ENCODE measurements at regions not wholly inside any gene's neighbourhood (a gene's known extent, or its start where the extent isn't known, plus 50 kb on each side); places are given as distances from the start of the nearest gene placed in this dataset.
A peak's percentile ranks its signal among the peaks of the same experiment; 100 is the strongest.

GRCh38 chr2:122078451-122078850 is 323.0 kb downstream of the TSN start:
- TF ChIP-seq, protein P1, sequence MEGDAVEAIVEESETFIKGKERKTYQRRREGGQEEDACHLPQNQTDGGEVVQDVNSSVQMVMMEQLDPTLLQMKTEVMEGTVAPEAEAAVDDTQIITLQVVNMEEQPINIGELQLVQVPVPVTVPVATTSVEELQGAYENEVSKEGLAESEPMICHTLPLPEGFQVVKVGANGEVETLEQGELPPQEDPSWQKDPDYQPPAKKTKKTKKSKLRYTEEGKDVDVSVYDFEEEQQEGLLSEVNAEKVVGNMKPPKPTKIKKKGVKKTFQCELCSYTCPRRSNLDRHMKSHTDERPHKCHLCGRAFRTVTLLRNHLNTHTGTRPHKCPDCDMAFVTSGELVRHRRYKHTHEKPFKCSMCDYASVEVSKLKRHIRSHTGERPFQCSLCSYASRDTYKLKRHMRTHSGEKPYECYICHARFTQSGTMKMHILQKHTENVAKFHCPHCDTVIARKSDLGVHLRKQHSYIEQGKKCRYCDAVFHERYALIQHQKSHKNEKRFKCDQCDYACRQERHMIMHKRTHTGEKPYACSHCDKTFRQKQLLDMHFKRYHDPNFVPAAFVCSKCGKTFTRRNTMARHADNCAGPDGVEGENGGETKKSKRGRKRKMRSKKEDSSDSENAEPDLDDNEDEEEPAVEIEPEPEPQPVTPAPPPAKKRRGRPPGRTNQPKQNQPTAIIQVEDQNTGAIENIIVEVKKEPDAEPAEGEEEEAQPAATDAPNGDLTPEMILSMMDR (IDR thresholded peaks at IDR 0.05): no peak
- no peaks in the 10 kb centered on the region for H3K36me3 Mint-ChIP-seq (ENCODE audit: unreplicated experiment)
- no peaks in the 10 kb centered on the region for H3K4me1 Mint-ChIP-seq (ENCODE audit: unreplicated experiment)
- H3K27ac Mint-ChIP-seq (ENCODE audit: unreplicated experiment): no peak overlapping the region
- H3K4me3 Mint-ChIP-seq (ENCODE audit: unreplicated experiment): no peak overlapping the region
- H3K27me3 Mint-ChIP-seq (ENCODE audit: unreplicated experiment): peaks cover 3% of the 10 kb centered on the region
- no peaks in the 10 kb centered on the region for H3K9me3 Mint-ChIP-seq (ENCODE audit: unreplicated experiment)
- DNase-seq (ENCODE audit: extremely low spot score, unreplicated experiment): peak; percentile 30

DNA sequence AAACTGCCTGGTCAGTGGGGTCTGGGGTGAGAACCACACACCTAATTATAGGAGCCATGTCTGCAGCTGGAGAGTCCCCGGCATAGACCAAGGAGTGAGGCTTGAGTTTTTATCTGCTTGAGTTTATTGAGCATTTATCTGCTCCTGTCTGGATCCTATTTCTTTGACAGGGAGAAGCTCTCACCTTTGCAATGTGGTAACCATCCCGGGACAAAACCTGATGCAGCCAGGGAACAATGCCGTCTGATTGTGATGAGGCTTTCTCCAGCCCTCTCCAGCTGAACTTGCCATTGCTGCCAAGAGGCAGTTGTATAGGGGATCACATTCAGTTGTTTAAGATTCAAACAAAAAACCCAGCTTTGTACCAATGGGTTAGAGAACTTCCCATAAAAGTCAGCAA is 324.4 kb downstream of the TSN start:
- H3K36me3 Mint-ChIP-seq (ENCODE audit: unreplicated experiment): no peaks in the 10 kb centered on the region
- H3K4me3 Mint-ChIP-seq (ENCODE audit: unreplicated experiment): no peak overlapping the region
- no peaks in the 10 kb centered on the region for H3K9me3 Mint-ChIP-seq (ENCODE audit: unreplicated experiment)
- H3K27me3 Mint-ChIP-seq (ENCODE audit: unreplicated experiment): peaks cover 4% of the 10 kb centered on the region
- no peak for DNase-seq (ENCODE audit: extremely low spot score, unreplicated experiment)
- TF ChIP-seq, protein P1 (IDR thresholded peaks at IDR 0.05): no peak
- H3K27ac Mint-ChIP-seq (ENCODE audit: unreplicated experiment): no peak overlapping the region
- H3K4me1 Mint-ChIP-seq (ENCODE audit: unreplicated experiment): no peaks in the 10 kb centered on the region

DNA sequence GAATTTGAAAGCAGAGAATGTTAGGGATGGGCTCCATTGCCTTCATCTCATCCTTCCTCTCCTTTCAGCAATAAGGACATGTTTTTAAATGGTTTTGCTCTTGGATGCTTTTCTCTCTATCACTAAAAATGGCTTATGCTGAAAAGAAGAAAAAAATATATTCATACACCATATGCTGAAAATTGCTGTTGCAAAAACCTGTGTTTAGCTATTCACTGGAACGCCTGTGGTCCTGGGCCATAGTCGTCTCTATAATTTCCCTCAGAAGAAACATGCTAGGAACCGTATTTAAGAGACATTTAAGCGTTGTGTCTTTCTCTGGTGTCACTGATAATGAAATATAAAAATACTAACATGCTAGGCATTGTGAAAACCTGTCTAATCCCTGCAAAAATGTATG is 324.9 kb downstream of the TSN start:
- Mint-ChIP-seq H3K27me3 (ENCODE audit: unreplicated experiment) (peaks cover 5% of the 10 kb centered on the region), H3K27ac (ENCODE audit: unreplicated experiment) (no peak overlapping the region), H3K9me3 (ENCODE audit: unreplicated experiment) (no peaks in the 10 kb centered on the region), H3K4me1 (ENCODE audit: unreplicated experiment) (no peaks in the 10 kb centered on the region), H3K4me3 (ENCODE audit: unreplicated experiment) (no peak overlapping the region), H3K36me3 (ENCODE audit: unreplicated experiment) (no peaks in the 10 kb centered on the region)
- no peak for DNase-seq (ENCODE audit: extremely low spot score, unreplicated experiment)
- TF ChIP-seq, protein P1 (IDR thresholded peaks at IDR 0.05): no peak

DNA sequence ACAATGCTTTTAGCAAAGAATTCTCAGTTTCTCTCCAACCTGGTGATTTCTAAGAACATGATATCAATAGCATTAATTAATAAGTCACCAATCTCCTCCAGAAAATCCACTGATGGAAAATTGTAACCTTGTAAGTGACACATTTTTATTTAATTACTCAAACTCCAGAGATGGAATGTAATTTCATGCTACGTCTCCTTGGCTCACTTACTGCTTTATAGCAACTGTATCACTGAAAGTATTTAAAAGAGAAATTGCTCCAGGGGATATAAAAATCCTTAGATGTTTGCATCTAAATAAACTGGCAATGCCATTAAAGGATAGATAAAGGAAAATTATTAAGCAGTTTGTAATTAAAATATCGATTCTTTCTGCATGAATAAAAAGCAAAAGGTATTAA is 325.4 kb downstream of the TSN start:
- no peak overlapping the region for H3K4me3 Mint-ChIP-seq (ENCODE audit: unreplicated experiment)
- peaks cover 5% of the 10 kb centered on the region for H3K27me3 Mint-ChIP-seq (ENCODE audit: unreplicated experiment)
- no peaks in the 10 kb centered on the region for H3K9me3 Mint-ChIP-seq (ENCODE audit: unreplicated experiment)
- no peaks in the 10 kb centered on the region for H3K4me1 Mint-ChIP-seq (ENCODE audit: unreplicated experiment)
- no peaks in the 10 kb centered on the region for H3K36me3 Mint-ChIP-seq (ENCODE audit: unreplicated experiment)
- H3K27ac Mint-ChIP-seq (ENCODE audit: unreplicated experiment): no peak overlapping the region
- TF ChIP-seq, protein P1 (IDR thresholded peaks at IDR 0.05): no peak
- no peak for DNase-seq (ENCODE audit: extremely low spot score, unreplicated experiment)

GRCh38 chr2:122081751-122082150 is 326.3 kb downstream of the TSN start:
- peaks cover 5% of the 10 kb centered on the region for H3K27me3 Mint-ChIP-seq (ENCODE audit: unreplicated experiment)
- no peaks in the 10 kb centered on the region for H3K9me3 Mint-ChIP-seq (ENCODE audit: unreplicated experiment)
- TF ChIP-seq, protein P1 (IDR thresholded peaks at IDR 0.05): no peak
- no peak for DNase-seq (ENCODE audit: extremely low spot score, unreplicated experiment)
- H3K27ac Mint-ChIP-seq (ENCODE audit: unreplicated experiment): no peak overlapping the region
- no peaks in the 10 kb centered on the region for H3K4me1 Mint-ChIP-seq (ENCODE audit: unreplicated experiment)
- no peaks in the 10 kb centered on the region for H3K36me3 Mint-ChIP-seq (ENCODE audit: unreplicated experiment)
- no peak overlapping the region for H3K4me3 Mint-ChIP-seq (ENCODE audit: unreplicated experiment)

Measured in osteocyte (in vitro differentiated cells).